DND-41 (cell line): ENCODE measurements at regions not wholly inside any gene's neighbourhood (a gene's known extent, or its start where the extent isn't known, plus 50 kb on each side); places are given as distances from the start of the nearest gene placed in this dataset.

ENCODE experiments used
- CTCF ChIP-seq: IDR thresholded peaks from 2 replicates; pipeline ENCODE4 v1.5.1; 2012; ENCODE audit warnings: borderline replicate concordance, low read length, moderate library complexity, mild to moderate bottlenecking; ENCODE audit not compliant: poor library complexity, severe bottlenecking; ENCODE audit errors: extremely low read depth
- EZH2 ChIP-seq: IDR thresholded peaks from 3 replicates; pipeline ENCODE4 v1.6.1; 2012; ENCODE audit warnings: borderline replicate concordance, low read depth, mild to moderate bottlenecking, moderate library complexity, low read length, inconsistent platforms; ENCODE audit not compliant: severe bottlenecking

- no peak for TF ChIP-seq CTCF
- no peak for TF ChIP-seq EZH2
Observed at GRCh38 chr9:78688796-78689195, 391.9 kb downstream of the PSAT1 start.
